ENCODE measurements at regions not wholly inside any gene's neighbourhood (a gene's known extent, or its start where the extent isn't known, plus 50 kb on each side); places are given as distances from the start of the nearest gene placed in this dataset.

GRCh38 chr13:18943273-18943672 is 238.4 kb downstream of the TUBA3C start:
- TF ChIP-seq POLR2AphosphoS5 (IDR thresholded peaks at IDR 0.05) (no peak), CTCF (IDR thresholded peaks at IDR 0.05) (no peak)
